ENCODE measurements at regions not wholly inside any gene's neighbourhood (a gene's known extent, or its start where the extent isn't known, plus 50 kb on each side); places are given as distances from the start of the nearest gene placed in this dataset.

DNA sequence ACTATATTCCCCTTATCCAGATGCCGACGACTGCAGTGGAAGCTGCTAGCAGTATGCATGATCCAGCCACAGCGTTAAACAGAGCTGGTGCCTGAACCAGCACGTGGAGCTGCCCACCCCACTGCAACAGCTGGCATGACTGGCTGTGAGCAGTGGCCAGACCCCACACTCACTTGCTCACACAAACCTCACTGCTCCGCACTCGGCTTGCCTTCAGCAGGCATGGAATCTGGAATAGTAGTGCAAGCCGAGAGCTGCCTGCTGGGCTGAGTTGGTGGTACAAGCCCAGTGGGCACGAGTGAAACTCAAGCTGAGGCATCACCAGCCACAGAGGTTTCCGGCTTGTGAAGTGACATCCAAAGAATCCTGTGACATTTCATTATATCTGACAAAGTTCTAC lies 1197.6 kb downstream of the FAM133A start:
- H3K4me3 ChIP-seq, result no peak overlapping the region
- TF ChIP-seq POLR2A (IDR thresholded peaks at IDR 0.05), result no peak
- TF ChIP-seq, protein P1, sequence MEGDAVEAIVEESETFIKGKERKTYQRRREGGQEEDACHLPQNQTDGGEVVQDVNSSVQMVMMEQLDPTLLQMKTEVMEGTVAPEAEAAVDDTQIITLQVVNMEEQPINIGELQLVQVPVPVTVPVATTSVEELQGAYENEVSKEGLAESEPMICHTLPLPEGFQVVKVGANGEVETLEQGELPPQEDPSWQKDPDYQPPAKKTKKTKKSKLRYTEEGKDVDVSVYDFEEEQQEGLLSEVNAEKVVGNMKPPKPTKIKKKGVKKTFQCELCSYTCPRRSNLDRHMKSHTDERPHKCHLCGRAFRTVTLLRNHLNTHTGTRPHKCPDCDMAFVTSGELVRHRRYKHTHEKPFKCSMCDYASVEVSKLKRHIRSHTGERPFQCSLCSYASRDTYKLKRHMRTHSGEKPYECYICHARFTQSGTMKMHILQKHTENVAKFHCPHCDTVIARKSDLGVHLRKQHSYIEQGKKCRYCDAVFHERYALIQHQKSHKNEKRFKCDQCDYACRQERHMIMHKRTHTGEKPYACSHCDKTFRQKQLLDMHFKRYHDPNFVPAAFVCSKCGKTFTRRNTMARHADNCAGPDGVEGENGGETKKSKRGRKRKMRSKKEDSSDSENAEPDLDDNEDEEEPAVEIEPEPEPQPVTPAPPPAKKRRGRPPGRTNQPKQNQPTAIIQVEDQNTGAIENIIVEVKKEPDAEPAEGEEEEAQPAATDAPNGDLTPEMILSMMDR (IDR thresholded peaks at IDR 0.05), result no peak
- intact Hi-C loops (cut with DNase I; ENCODE audit: low total_unique reads), result no loop called here
- H3K4me1 ChIP-seq, result no peaks in the 10 kb centered on the region
- 72% methylated on average over 5 to 9 of the region's 9 CpGs for WGBS, 2 donors
- no peak for DNase-seq
- no peaks in the 10 kb centered on the region for H3K27me3 ChIP-seq
- H3K9me3 ChIP-seq, result no peaks in the 10 kb centered on the region
- no peak overlapping the region for H3K27ac ChIP-seq
- no peaks in the 10 kb centered on the region for H3K36me3 ChIP-seq (ENCODE audit: low read depth, missing control alignments)

DNA sequence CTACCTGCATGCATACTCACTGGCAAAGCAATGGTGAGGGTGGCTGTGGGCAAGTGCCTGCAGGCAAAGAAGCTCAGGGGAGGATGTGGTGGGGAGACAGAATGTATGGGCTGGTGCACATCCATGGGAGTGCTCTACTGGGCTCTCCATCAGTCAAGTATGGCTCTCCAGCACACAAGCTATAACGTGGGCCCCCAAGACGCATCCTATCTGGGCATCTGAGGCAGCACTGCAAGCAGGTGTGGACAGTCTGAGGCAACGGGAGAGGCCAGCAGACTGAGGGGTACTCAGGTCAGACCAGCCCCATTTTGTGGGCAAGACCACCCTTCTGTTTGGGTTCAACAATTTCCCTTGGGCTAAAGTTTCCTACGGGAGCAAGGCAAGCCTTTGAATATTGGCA lies 1227.8 kb downstream of the FAM133A start:
- WGBS, 2 donors, result 87% methylated on average over 4 of the region's 4 CpGs; no CpG with 5 or more reads in 1 of the 2 donors
- Histone ChIP-seq H3K27me3 (no peaks in the 10 kb centered on the region), H3K4me3 (no peak overlapping the region), H3K27ac (no peak overlapping the region), H3K36me3 (ENCODE audit: low read depth, missing control alignments) (no peaks in the 10 kb centered on the region), H3K4me1 (no peaks in the 10 kb centered on the region), H3K9me3 (no peaks in the 10 kb centered on the region)
- intact Hi-C loops (cut with DNase I; ENCODE audit: low total_unique reads), result no loop called here
- no peak for TF ChIP-seq POLR2A (IDR thresholded peaks at IDR 0.05)
- TF ChIP-seq, protein P1 (IDR thresholded peaks at IDR 0.05), result no peak
- no peak for DNase-seq

DNA sequence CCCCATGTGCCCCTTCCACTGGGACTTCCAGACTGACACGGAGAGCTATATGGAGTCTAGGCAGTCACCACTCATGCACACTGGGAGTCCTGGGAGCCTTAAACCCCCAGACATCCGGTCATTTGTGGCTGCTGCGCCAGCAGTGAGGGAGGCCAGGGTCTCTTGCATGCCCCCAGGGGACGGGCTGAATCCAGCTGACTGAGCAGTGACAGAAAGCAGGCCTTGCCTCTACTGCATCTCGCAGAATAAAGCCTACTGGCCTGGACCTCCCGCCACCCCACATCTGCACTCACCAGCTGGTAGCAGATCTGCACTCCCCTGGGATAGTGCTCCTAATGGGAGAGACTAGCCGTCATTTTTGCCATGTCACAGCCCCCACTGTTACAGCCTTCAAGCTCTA lies 1234.2 kb downstream of the FAM133A start:
- no peak for DNase-seq
- intact Hi-C loops (cut with DNase I; ENCODE audit: low total_unique reads), result no loop called here
- WGBS, 2 donors, result 53 to 62% methylated on average over 5 to 6 of the region's 7 CpGs
- H3K36me3 ChIP-seq (ENCODE audit: low read depth, missing control alignments), result no peaks in the 10 kb centered on the region
- no peak overlapping the region for H3K27ac ChIP-seq
- H3K4me1 ChIP-seq, result no peaks in the 10 kb centered on the region
- H3K4me3 ChIP-seq, result no peak overlapping the region
- H3K27me3 ChIP-seq, result no peaks in the 10 kb centered on the region
- H3K9me3 ChIP-seq, result no peaks in the 10 kb centered on the region
- TF ChIP-seq POLR2A (IDR thresholded peaks at IDR 0.05), result no peak
- TF ChIP-seq, protein P1 (IDR thresholded peaks at IDR 0.05), result no peak

DNA sequence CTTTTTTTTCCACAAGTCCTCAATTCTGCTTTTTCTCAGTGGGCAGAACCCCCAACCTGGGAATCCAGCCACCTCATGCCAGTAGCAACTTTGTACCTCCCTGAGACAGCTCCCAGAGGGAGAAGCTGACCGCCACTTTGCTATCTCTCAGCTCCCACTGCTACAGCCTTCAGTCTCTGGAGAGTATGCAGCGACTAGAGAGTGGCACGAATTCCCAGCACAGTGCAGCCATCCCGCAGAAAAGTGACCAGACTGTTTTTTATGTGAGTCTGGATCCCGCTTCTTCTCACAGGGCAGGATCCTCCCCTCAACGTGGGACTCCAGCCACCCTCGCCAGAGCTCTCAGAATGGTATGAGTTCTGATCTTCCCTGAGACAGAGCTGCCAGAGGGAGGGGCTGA lies 1234.6 kb downstream of the FAM133A start:
- intact Hi-C loops (cut with DNase I; ENCODE audit: low total_unique reads), result no loop called here
- Histone ChIP-seq H3K27me3 (no peaks in the 10 kb centered on the region), H3K4me1 (no peaks in the 10 kb centered on the region), H3K27ac (no peak overlapping the region), H3K36me3 (ENCODE audit: low read depth, missing control alignments) (no peaks in the 10 kb centered on the region), H3K4me3 (no peak overlapping the region), H3K9me3 (no peaks in the 10 kb centered on the region)
- TF ChIP-seq, protein P1 (IDR thresholded peaks at IDR 0.05), result no peak
- no peak for TF ChIP-seq POLR2A (IDR thresholded peaks at IDR 0.05)
- 68 to 71% methylated on average over 6 to 7 of the region's 7 CpGs for WGBS, 2 donors
- no peak for DNase-seq

DNA sequence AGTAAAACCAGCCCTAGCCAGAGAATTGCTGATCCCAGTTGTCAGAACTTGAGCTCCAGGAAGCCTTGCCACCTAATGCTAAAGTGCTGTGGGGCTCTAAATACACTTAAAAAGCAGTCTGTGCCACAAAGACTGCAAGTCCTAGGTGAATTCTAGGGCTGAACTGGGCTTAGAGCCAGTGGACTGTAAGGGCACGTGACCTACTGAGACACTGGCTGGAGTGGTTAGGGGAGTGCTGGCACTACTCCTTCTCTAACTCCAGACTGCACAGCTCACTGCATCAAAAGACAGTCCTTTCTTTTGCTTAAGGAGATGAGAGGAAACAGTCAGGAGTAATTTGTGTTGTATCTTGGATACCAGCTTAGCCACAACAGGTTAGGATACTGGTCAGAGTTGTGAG lies 1240.2 kb downstream of the FAM133A start:
- intact Hi-C loops (cut with DNase I; ENCODE audit: low total_unique reads), result no loop called here
- peak; percentile 14 for DNase-seq
- 67% methylated on average over 1 of the region's 1 CpG; no CpG with 5 or more reads in 1 of the 2 donors for WGBS, 2 donors
- Histone ChIP-seq H3K36me3 (ENCODE audit: low read depth, missing control alignments) (no peaks in the 10 kb centered on the region), H3K4me3 (no peak overlapping the region), H3K9me3 (no peaks in the 10 kb centered on the region), H3K27ac (no peak overlapping the region), H3K27me3 (no peaks in the 10 kb centered on the region), H3K4me1 (no peaks in the 10 kb centered on the region)
- TF ChIP-seq, protein P1 (IDR thresholded peaks at IDR 0.05), result no peak
- TF ChIP-seq POLR2A (IDR thresholded peaks at IDR 0.05), result no peak
